Ovary (tissue), 3 donors: ENCODE measurements at regions not wholly inside any gene's neighbourhood (a gene's known extent, or its start where the extent isn't known, plus 50 kb on each side); places are given as distances from the start of the nearest gene placed in this dataset.

Experiments
- CTCF ChIP-seq, 3 donors: fragments of 450-650 bp in 2 of 3; fragments of 200-600 bp in 1 of 3; IDR thresholded peaks; one replicate each; pipeline versions ENCODE4 v1.5.1 to v1.8.0; 2016 to 2022; ENCODE audit warnings: antibody characterized with exemption in 3 of 3, mild to moderate bottlenecking in 1 of 3
- POLR2A ChIP-seq: fragments of 450-650 bp; IDR thresholded peaks from one replicate; pipeline ENCODE4 v1.6.1; 2017; ENCODE audit warnings: antibody characterized with exemption, mild to moderate bottlenecking, moderate library complexity
- donor health status: DM: no; HTN: no; CAD: no.

GRCh38 chr12:66060163-66060907 is 70.2 kb downstream of the LLPH start:
- TF ChIP-seq CTCF (IDR thresholded peaks at IDR 0.05) (no peak), POLR2A (no peak)
